ENCODE measurements at regions not wholly inside any gene's neighbourhood (a gene's known extent, or its start where the extent isn't known, plus 50 kb on each side); places are given as distances from the start of the nearest gene placed in this dataset.

- no peak for TF ChIP-seq CTCF (IDR thresholded peaks at IDR 0.05; ENCODE audit: poor library complexity)
- TF ChIP-seq EZH2phosphoT487 (IDR thresholded peaks at IDR 0.05; ENCODE audit: low read depth, severe bottlenecking, unreplicated experiment): no peak
- TF ChIP-seq EZH2 (IDR thresholded peaks at IDR 0.05; ENCODE audit: borderline replicate concordance): no peak
Measured at GRCh38 chr3:8085498-8085897, 416.1 kb upstream of the LMCD1 start.
